ENCODE measurements at regions not wholly inside any gene's neighbourhood (a gene's known extent, or its start where the extent isn't known, plus 50 kb on each side); places are given as distances from the start of the nearest gene placed in this dataset.
"Not testable (repeated sequence)": the region's sequence is repeated elsewhere in the genome, so short reads cannot be mapped to it uniquely, and the experiment has no call there.

- DNase-seq (ENCODE audit: low read depth) = no peak
Observed at GRCh38 chr12:46084666-46085631, 94.6 kb upstream of the SCAF11 start.

- no peak for DNase-seq (ENCODE audit: low read depth)
Observed at GRCh38 chr12:46082490-46083200, 92.3 kb upstream of the SCAF11 start.

- DNase-seq (ENCODE audit: low read depth) = no peak
Observed at GRCh38 chr12:46073321-46073720, 82.9 kb upstream of the SCAF11 start.

DNA sequence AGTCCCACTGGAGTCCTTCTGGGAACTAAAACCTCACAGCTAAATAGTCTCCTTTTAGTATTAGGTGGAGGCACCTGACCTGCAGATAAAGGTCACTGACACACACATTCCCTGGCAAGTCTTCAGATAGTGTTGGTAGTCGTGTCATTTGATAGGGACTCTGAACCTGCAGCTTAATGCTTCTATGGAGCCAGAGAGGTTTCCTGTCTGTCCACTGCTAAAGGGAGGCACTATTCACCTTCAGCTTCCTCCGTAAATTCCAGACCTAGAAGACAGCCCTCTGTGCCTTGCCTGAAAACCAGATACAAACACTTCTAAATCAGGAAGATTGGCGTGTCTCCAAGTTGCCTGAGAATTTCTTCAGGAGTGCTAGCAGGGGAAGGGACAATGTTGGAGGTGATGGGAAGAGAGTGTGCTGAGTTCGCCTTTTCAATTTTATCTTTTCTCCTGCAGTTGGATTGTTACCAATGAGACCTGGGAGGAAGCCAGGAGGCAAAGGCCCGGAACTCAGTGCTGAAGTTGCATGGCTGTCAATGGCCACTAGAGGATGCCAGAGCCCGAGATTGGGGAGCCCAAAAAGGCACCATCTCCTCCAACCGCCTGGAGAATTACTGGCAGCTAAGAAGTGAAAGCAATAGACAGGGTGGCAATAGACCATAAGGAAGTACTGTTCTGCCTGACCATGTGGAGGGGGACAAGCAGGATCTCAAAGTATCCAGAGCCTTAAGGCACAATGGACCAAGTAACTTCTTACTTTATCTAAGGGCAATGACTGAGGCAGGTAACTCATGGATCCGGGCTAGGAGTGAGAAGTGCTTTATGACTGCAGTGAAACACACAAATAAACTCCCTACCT lies 81.6 kb upstream of the SCAF11 start:
- peak; percentile 48 for DNase-seq (ENCODE audit: low read depth)

DNA sequence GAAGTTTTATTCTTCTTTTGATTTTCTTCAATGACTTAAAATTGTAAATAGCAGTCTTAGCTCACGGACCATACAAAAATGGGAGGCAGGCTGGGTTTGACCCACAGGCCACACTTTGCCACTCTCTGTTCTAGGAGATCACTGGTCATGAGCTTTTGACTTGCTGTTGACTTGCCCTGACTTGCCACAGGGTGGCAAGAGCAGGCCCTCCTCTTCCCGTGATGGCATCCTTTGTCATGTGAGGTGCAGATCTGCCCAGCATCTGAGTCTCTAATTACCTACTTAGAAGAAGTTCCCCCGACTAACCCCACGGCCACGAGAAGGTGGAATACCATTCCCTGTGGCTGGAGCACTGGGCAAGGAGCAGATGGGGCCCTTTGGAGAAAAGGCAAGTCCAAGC lies 81.0 kb upstream of the SCAF11 start:
- DNase-seq (ENCODE audit: low read depth) = no peak

DNA sequence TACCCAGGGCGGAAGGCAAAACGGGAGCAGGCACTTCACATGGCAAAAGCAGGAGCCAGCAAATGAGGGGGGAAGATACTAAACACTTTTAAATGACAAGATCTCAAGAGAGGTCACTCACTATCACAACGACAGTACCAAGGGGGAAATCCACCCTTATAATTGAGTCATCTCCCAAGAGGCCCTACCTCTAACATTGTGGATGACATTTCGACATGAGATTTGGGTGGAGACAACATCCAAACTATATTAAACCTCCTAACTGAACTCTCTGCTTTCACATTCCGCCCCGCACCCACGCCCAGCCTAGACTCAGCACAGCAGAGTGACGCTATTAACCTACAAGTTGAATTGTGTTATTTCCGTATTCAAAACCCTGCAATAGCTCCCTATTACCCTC lies 76.7 kb upstream of the SCAF11 start:
- no peak for DNase-seq (ENCODE audit: low read depth)

- no peak for DNase-seq (ENCODE audit: low read depth)
Observed at GRCh38 chr12:46065412-46066166, 75.2 kb upstream of the SCAF11 start.

DNA sequence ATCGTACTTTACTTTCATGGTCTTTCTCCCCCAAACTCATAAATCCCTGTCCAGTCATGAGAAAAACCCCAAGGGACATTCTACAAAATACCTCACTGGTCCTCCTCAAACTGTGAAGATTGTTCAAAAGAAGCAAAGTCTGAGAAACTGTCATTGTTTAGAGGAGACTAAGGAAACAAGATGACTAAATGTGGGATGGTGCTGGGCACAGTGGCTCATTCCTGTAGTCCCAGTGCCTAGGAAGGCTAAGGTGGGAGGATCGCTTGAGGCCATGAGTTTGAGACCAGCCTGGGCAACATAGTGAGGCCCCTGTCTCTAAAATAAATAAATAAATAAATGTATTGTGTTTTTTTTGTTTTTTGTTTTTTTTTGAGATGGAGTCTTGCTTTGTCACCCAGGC lies 74.2 kb upstream of the SCAF11 start:
- DNase-seq (ENCODE audit: low read depth) = no peak

DNA sequence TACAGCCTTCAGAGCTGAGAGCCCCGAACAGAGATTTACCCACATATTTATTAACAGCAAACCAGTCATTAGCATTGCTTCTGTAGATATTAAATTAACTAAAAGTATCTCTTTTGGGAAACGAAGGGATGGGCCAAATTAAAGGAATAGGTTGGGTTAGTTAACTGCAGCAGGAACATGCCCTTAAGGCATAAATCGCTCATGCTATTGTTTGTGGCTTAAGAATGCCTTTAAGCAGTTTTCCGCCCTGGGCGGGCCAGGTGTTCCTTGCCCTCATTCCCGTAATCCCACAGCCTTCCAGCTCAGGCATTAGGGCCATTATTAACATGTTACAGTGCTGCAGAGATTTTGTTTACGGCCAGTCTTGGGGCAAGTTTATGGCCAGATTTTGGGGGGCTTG lies 68.3 kb upstream of the SCAF11 start:
- DNase-seq (ENCODE audit: low read depth) = not testable (repeated sequence)

GRCh38 chr12:46050805-46051204 lies 60.4 kb upstream of the SCAF11 start:
- DNase-seq (ENCODE audit: low read depth) = no peak

GRCh38 chr12:46049665-46050064 lies 59.3 kb upstream of the SCAF11 start:
- DNase-seq (ENCODE audit: low read depth) = no peak

GRCh38 chr12:46046436-46046835 lies 56.1 kb upstream of the SCAF11 start:
- DNase-seq (ENCODE audit: low read depth) = no peak

DNA sequence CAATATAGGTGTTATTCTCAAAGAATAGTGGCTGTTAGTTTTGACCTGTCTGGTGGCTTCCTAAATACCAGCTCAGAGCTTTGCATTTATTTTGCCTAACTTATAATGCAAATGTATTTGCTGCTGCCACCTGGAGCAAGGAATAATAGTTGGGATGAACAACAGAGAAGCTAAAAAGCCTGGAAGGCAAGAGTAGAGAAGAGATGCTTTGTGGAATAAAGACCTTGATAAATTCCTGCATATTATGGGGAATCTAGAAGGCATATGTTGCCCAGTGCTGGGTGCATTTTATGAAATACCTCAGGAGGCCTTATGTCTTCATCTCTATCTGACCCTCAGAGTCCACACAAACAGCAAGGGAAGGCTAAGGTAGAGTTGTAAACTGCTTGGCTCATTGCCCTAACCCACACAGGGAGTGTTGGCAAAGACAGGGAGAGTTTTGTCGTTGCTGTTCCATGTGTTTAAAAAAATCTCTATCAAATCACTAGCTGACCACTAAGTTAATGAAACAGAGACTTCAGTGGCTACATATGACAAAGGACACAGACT lies 53.7 kb upstream of the SCAF11 start:
- no peak for DNase-seq (ENCODE audit: low read depth)

Measured in activated T-cell treated with anti-CD3 and anti-CD28 coated beads for 1 hour (primary cell).